ENCODE measurements at regions not wholly inside any gene's neighbourhood (a gene's known extent, or its start where the extent isn't known, plus 50 kb on each side); places are given as distances from the start of the nearest gene placed in this dataset.

DNA sequence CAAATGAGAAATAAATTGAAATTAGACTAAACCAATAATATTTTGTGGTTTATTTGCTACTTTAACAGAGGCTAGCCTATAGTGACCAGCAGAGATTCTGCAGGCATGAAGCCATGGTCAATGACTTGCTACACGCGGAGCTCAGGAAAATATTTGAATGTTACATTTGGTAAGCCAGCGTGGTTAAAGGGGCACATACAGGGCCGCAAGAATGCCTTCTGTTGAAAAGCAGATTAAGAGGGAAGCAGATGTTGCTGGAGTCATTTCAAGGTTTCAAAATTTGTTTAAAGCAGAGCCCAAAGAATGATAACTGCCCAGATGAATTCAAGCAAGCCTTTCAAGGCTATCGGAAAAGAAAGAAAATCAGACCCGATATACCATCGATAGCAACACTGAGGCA, 294.3 kb upstream of the MAN1A1 start (continued):
- TF ChIP-seq PHF8 (conservative IDR thresholded peaks at IDR 0.05; ENCODE audit: low read depth, low read length) (no peak), EGR1 (IDR thresholded peaks at IDR 0.05; ENCODE audit: borderline replicate concordance, low read depth, low read length) (no peak), TAF1 (IDR thresholded peaks at IDR 0.05; ENCODE audit: low read depth, low read length) (no peak), CEBPB (IDR thresholded peaks at IDR 0.05; ENCODE audit: low read depth, low read length) (no peak)
